MCF 10A (cell line): ENCODE measurements at regions not wholly inside any gene's neighbourhood (a gene's known extent, or its start where the extent isn't known, plus 50 kb on each side); places are given as distances from the start of the nearest gene placed in this dataset.

Source experiments
- BruUV-seq: library from RNA; stranded (reverse); fragments of 400-500 nt; replicated peaks from 2 replicates; lab custom pipeline; 2021; lab: Mats Ljungman, UMichigan
- CTCF ChIA-PET: fragments of 300-600 bp; sonication (Branson Sonifier 250); formaldehyde crosslinking; extraction: SDS; loops from one replicate; lab custom pipeline; 2021; ENCODE audit warnings: antibody characterized with exemption, inconsistent platforms; lab: Yijun Ruan, JAX
- POLR2A ChIA-PET: fragments of 300-600, 350-650 bp; sonication (Branson Sonifier 250); formaldehyde crosslinking; extraction: SDS; loops from one replicate; lab custom pipeline; 2020; ENCODE audit warnings: antibody characterized with exemption, inconsistent platforms; lab: Yijun Ruan, JAX
- DNase-seq: peaks from one replicate; pipeline ENCODE4 v3.0.0-alpha.2; 2018; ENCODE audit not compliant: unreplicated experiment
- H3K27ac Mint-ChIP-seq: one replicate; pipeline ENCODE4 v1.8.0; 2022; ENCODE audit warnings: mild to moderate bottlenecking, low read depth, mixed read lengths; ENCODE audit not compliant: unreplicated experiment
- H3K27me3 Mint-ChIP-seq: one replicate; pipeline ENCODE4 v1.8.0; 2022; ENCODE audit warnings: mixed read lengths; ENCODE audit not compliant: insufficient read depth, unreplicated experiment
- H3K36me3 Mint-ChIP-seq: one replicate; pipeline ENCODE4 v1.8.0; 2022; ENCODE audit warnings: mild to moderate bottlenecking, moderate library complexity, mixed read lengths; ENCODE audit not compliant: insufficient read depth, unreplicated experiment
- H3K4me1 Mint-ChIP-seq: one replicate; pipeline ENCODE4 v1.8.0; 2022; ENCODE audit warnings: mixed read lengths; ENCODE audit not compliant: insufficient read depth, unreplicated experiment
- H3K4me3 Mint-ChIP-seq: one replicate; pipeline ENCODE4 v1.8.0; 2022; ENCODE audit warnings: mild to moderate bottlenecking, moderate library complexity, mixed read lengths; ENCODE audit not compliant: unreplicated experiment
- H3K9me3 Mint-ChIP-seq: one replicate; pipeline ENCODE4 v1.8.0; 2022; ENCODE audit warnings: mixed read lengths; ENCODE audit not compliant: unreplicated experiment
- CTCF ChIP-seq: fragments of 200-600 bp; IDR thresholded peaks from one replicate; pipeline ENCODE4 v1.8.0; 2022; ENCODE audit warnings: antibody characterized with exemption, mild to moderate bottlenecking; ENCODE audit not compliant: unreplicated experiment
- intact Hi-C: fragments of 100-400 bp; cut with micrococcal nuclease; formaldehyde crosslinking; loops from 2 replicates; pipeline ENCODE4 v1.14.1; 2022

GRCh38 chr14:98494582-98494981 is 777.4 kb downstream of the BCL11B start:
- ChIA-PET CTCF (interaction anchor here (1.0 kb wide), 1 partner anchor 14 kb away, joined by 3 read pairs; no protein-coding TSS in a partner anchor), POLR2A (interaction anchor here (0.6 to 1.6 kb wide), 4 partner anchors 9 to 517 kb away, joined by 3 to 7 read pairs (median 3); no protein-coding TSS in a partner anchor)
- peak overlapping the region; percentile 77 for H3K27ac Mint-ChIP-seq
- intact Hi-C loops, result loop anchor here (5.0 kb wide), 1 partner anchor 463 kb away; no protein-coding TSS in a partner anchor
- BruUV-seq, result no TSS peak
- H3K9me3 Mint-ChIP-seq, result peaks cover 14% of the 10 kb centered on the region
- TF ChIP-seq CTCF, result no peak
- H3K27me3 Mint-ChIP-seq, result no peaks in the 10 kb centered on the region
- peak; percentile 83 for DNase-seq
- no peaks in the 10 kb centered on the region for H3K36me3 Mint-ChIP-seq
- peaks cover 45% of the 10 kb centered on the region for H3K4me1 Mint-ChIP-seq
- H3K4me3 Mint-ChIP-seq, result no peak overlapping the region

GRCh38 chr14:98498019-98498885 is 773.7 kb downstream of the BCL11B start:
- peak; percentile 83 for DNase-seq
- no peak for TF ChIP-seq CTCF
- Mint-ChIP-seq H3K9me3 (peaks cover 14% of the 10 kb centered on the region), H3K27ac (peak overlapping the region; percentile 66), H3K4me1 (peaks cover 74% of the 10 kb centered on the region), H3K4me3 (peak overlapping the region; percentile 19), H3K27me3 (no peaks in the 10 kb centered on the region), H3K36me3 (no peaks in the 10 kb centered on the region)
- no TSS peak for BruUV-seq
- CTCF ChIA-PET, result interaction anchor here (0.6 to 1.0 kb wide), 4 partner anchors 59 to 903 kb away, joined by 3 to 4 read pairs (median 4); no protein-coding TSS in a partner anchor
- intact Hi-C loops, result no loop called here
- POLR2A ChIA-PET, result interaction anchor here (0.6 to 2.4 kb wide), 18 partner anchors 9 to 1236 kb away, joined by 3 to 23 read pairs (median 3); partner anchors contain the start of genes CCNK and SETD3

- POLR2A ChIA-PET, result interaction anchor here (0.8 to 1.5 kb wide), 4 partner anchors 30 to 598 kb away, joined by 3 to 6 read pairs (median 3); no protein-coding TSS in a partner anchor
- H3K4me3 Mint-ChIP-seq, result no peak overlapping the region
- CTCF ChIA-PET, result interaction anchor here (0.5 to 0.6 kb wide), 3 partner anchors 469 to 1934 kb away, joined by 3 to 5 read pairs (median 3); no protein-coding TSS in a partner anchor
- H3K36me3 Mint-ChIP-seq, result no peaks in the 10 kb centered on the region
- peak overlapping the region; percentile 73 for H3K27ac Mint-ChIP-seq
- BruUV-seq, result no TSS peak
- peaks cover 13% of the 10 kb centered on the region for H3K9me3 Mint-ChIP-seq
- peak; percentile 79 for DNase-seq
- peaks cover 63% of the 10 kb centered on the region for H3K4me1 Mint-ChIP-seq
- intact Hi-C loops, result no loop called here
- TF ChIP-seq CTCF, result no peak
- no peaks in the 10 kb centered on the region for H3K27me3 Mint-ChIP-seq
Measured at GRCh38 chr14:98501335-98501734, 770.7 kb downstream of the BCL11B start.

- BruUV-seq, result no TSS peak
- Mint-ChIP-seq H3K4me3 (no peak overlapping the region), H3K4me1 (peaks cover 61% of the 10 kb centered on the region), H3K27me3 (no peaks in the 10 kb centered on the region), H3K27ac (peak overlapping the region; percentile 73), H3K9me3 (peaks cover 13% of the 10 kb centered on the region), H3K36me3 (no peaks in the 10 kb centered on the region)
- ChIA-PET CTCF (interaction anchor here (0.5 kb wide), 1 partner anchor 763 kb away, joined by 5 read pairs; no protein-coding TSS in a partner anchor), POLR2A (interaction anchor here (0.8 to 1.5 kb wide), 4 partner anchors 30 to 597 kb away, joined by 3 to 6 read pairs (median 3); no protein-coding TSS in a partner anchor)
- intact Hi-C loops, result no loop called here
- no peak for DNase-seq
- TF ChIP-seq CTCF, result no peak
Measured at GRCh38 chr14:98501836-98502235, 770.2 kb downstream of the BCL11B start.
